H9 (cell line): ENCODE measurements at regions not wholly inside any gene's neighbourhood (a gene's known extent, or its start where the extent isn't known, plus 50 kb on each side); places are given as distances from the start of the nearest gene placed in this dataset.

Experiments
- DNase-seq: peaks from one replicate; pipeline ENCODE4 v3.0.0-alpha.2; 2017
- H2AFZ ChIP-seq: one replicate; pipeline ENCODE4 v1.6.1; 2013; ENCODE audit warnings: mild to moderate bottlenecking, low read length, control low read depth, moderate library complexity
- H2AK5ac ChIP-seq: 2 replicates; pipeline ENCODE4 v1.6.1; 2013; ENCODE audit warnings: low read length, control low read depth, mixed read lengths; ENCODE audit not compliant: insufficient read length
- H2BK120ac ChIP-seq: one replicate; pipeline ENCODE4 v1.6.1; 2013; ENCODE audit warnings: low read depth, mild to moderate bottlenecking, low read length, control low read depth, inconsistent platforms; ENCODE audit not compliant: poor library complexity, severe bottlenecking
- H2BK12ac ChIP-seq: 2 replicates; pipeline ENCODE4 v1.6.1; 2013; ENCODE audit warnings: low read length, control low read depth, mixed read lengths, low read depth; ENCODE audit not compliant: insufficient read length
- H2BK15ac ChIP-seq: 2 replicates; pipeline ENCODE4 v1.6.1; 2013; ENCODE audit warnings: low read depth, low read length, control low read depth
- H2BK20ac ChIP-seq: one replicate; pipeline ENCODE4 v1.6.1; 2013; ENCODE audit warnings: low read depth, mild to moderate bottlenecking, low read length, control low read depth, inconsistent platforms; ENCODE audit not compliant: poor library complexity, severe bottlenecking
- H2BK5ac ChIP-seq: 2 replicates; pipeline ENCODE4 v1.6.1; 2013; ENCODE audit warnings: low read length, control low read depth, mixed read lengths; ENCODE audit not compliant: insufficient read length
- H3K14ac ChIP-seq: 2 replicates; pipeline ENCODE4 v1.6.1; 2013; ENCODE audit warnings: low read length, control low read depth; ENCODE audit not compliant: insufficient read depth
- H3K18ac ChIP-seq: 2 replicates; pipeline ENCODE4 v1.6.1; 2013; ENCODE audit warnings: low read depth, mild to moderate bottlenecking, mixed read lengths, low read length, control low read depth; ENCODE audit not compliant: insufficient read length
- H3K23ac ChIP-seq: 2 replicates; pipeline ENCODE4 v1.6.1; 2013; ENCODE audit warnings: low read length, control low read depth, mixed read lengths, low read depth; ENCODE audit not compliant: insufficient read length
- H3K23me2 ChIP-seq: 2 replicates; pipeline ENCODE4 v1.6.1; 2013; ENCODE audit warnings: low read depth, mild to moderate bottlenecking, mixed read lengths, low read length, control low read depth; ENCODE audit not compliant: insufficient read length, poor library complexity, severe bottlenecking
- H3K27ac ChIP-seq: 2 replicates; pipeline ENCODE4 v1.5.1; 2013; ENCODE audit warnings: low read length, control low read depth, mixed read lengths, low read depth; ENCODE audit not compliant: insufficient read length
- H3K27me3 ChIP-seq: 2 replicates; pipeline ENCODE4 v1.6.1; 2013; ENCODE audit warnings: low read length, control low read depth, inconsistent platforms; ENCODE audit not compliant: insufficient read depth
- H3K4ac ChIP-seq: 2 replicates; pipeline ENCODE4 v1.6.1; 2013; ENCODE audit warnings: low read depth, mild to moderate bottlenecking, control low read depth, inconsistent platforms, low read length, moderate library complexity
- H3K4me1 ChIP-seq: 2 replicates; pipeline ENCODE4 v1.6.1; 2013; ENCODE audit warnings: low read length, control low read depth, inconsistent platforms; ENCODE audit not compliant: insufficient read depth
- H3K4me2 ChIP-seq: 2 replicates; pipeline ENCODE4 v1.6.1; 2013; ENCODE audit warnings: low read length, control low read depth, mixed read lengths; ENCODE audit not compliant: insufficient read length, insufficient read depth
- H3K56ac ChIP-seq: 2 replicates; pipeline ENCODE4 v1.6.1; 2013; ENCODE audit warnings: low read depth, mild to moderate bottlenecking, mixed read lengths, low read length, control low read depth; ENCODE audit not compliant: insufficient read length
- H3K79me1 ChIP-seq: 2 replicates; pipeline ENCODE4 v1.6.1; 2013; ENCODE audit warnings: low read depth, mild to moderate bottlenecking, moderate library complexity, low read length, control low read depth, inconsistent platforms; ENCODE audit not compliant: insufficient read depth, poor library complexity, severe bottlenecking
- H3K79me2 ChIP-seq: 2 replicates; pipeline ENCODE4 v1.6.1; 2013; ENCODE audit warnings: low read length, control low read depth, inconsistent platforms; ENCODE audit not compliant: insufficient read depth
- H3K9ac ChIP-seq: 2 replicates; pipeline ENCODE4 v1.6.1; 2013; ENCODE audit warnings: low read length, control low read depth, mixed read lengths; ENCODE audit not compliant: insufficient read length; ENCODE audit errors: extremely low read depth
- H3K9me3 ChIP-seq: one replicate; pipeline ENCODE4 v1.6.1; 2013; ENCODE audit warnings: low read depth, low read length, inconsistent platforms; ENCODE audit not compliant: control insufficient read depth
- H3T11ph ChIP-seq: one replicate; pipeline ENCODE4 v1.6.1; 2013; ENCODE audit warnings: mild to moderate bottlenecking, low read length, control low read depth, inconsistent platforms
- H4K20me1 ChIP-seq: one replicate; pipeline ENCODE4 v1.6.1; 2013; ENCODE audit not compliant: control insufficient read depth, insufficient read length, insufficient read depth
- H4K5ac ChIP-seq: 2 replicates; pipeline ENCODE4 v1.6.1; 2013; ENCODE audit warnings: low read depth, mild to moderate bottlenecking, mixed read lengths, low read length, control low read depth; ENCODE audit not compliant: insufficient read length
- H4K8ac ChIP-seq: replicated peaks from 2 replicates; pipeline ENCODE4 v1.6.1; 2013; ENCODE audit warnings: low read length, control low read depth, mixed read lengths, low read depth; ENCODE audit not compliant: insufficient read length
- H4K91ac ChIP-seq: 2 replicates; pipeline ENCODE4 v1.6.1; 2013; ENCODE audit warnings: low read depth, mild to moderate bottlenecking, moderate library complexity, mixed read lengths, low read length, control low read depth; ENCODE audit not compliant: insufficient read length
- H3K27ac Mint-ChIP-seq, 3 experiments: 2 replicates in 2 of 3; 3 replicates in 1 of 3; pipeline ENCODE4 v1.8.0; 2020 to 2021; ENCODE audit warnings: mixed read lengths in 3 of 3, mild to moderate bottlenecking in 1 of 3, moderate library complexity in 1 of 3
- H3K27me3 Mint-ChIP-seq: 2 replicates; pipeline ENCODE4 v1.8.0; 2021; ENCODE audit warnings: low read depth, mild to moderate bottlenecking, moderate library complexity, mixed read lengths
- H3K36me3 Mint-ChIP-seq, 3 experiments: 2 replicates in 2 of 3; 3 replicates in 1 of 3; pipeline ENCODE4 v1.8.0; 2020 to 2021; ENCODE audit warnings: low read depth in 3 of 3, mixed read lengths in 3 of 3; ENCODE audit not compliant: insufficient read depth in 1 of 3
- H3K4me1 Mint-ChIP-seq, 2 experiments: 2 replicates each; pipeline ENCODE4 v1.8.0; 2020; ENCODE audit warnings: mixed read lengths in 2 of 2
- H3K4me3 Mint-ChIP-seq, 2 experiments: 2 replicates in 1 of 2; 3 replicates in 1 of 2; pipeline ENCODE4 v1.8.0; 2020 to 2021; ENCODE audit warnings: mild to moderate bottlenecking in 2 of 2, mixed read lengths in 2 of 2, moderate library complexity in 1 of 2
- H3K9me3 Mint-ChIP-seq, 2 experiments: 2 replicates in 1 of 2; 3 replicates in 1 of 2; pipeline ENCODE4 v1.8.0; 2020; ENCODE audit warnings: mild to moderate bottlenecking in 2 of 2, mixed read lengths in 2 of 2, moderate library complexity in 1 of 2
- CTCF ChIP-seq: fragments of 200-600 bp; sonication (generic); conservative IDR thresholded peaks from 3 replicates; pipeline ENCODE4 v1.8.0; 2021; ENCODE audit warnings: antibody characterized with exemption, mild to moderate bottlenecking
- whole genome bisulfite sequencing: extraction: QIAGEN DNeasy Blood & Tissue Kit; methylation state at CpG from one replicate; pipeline ENCODE4 v1.1.7; 2013; ENCODE audit warnings: missing lambda C conversion rate, low lambda C conversion rate, mixed read lengths; ENCODE audit not compliant: insufficient read length; ENCODE audit errors: extremely low coverage; 5-methylcytosine and 5-hydroxymethylcytosine counted together

- H2BK20ac ChIP-seq: no peak overlapping the region
- Mint-ChIP-seq H3K4me3 (no peak overlapping the region), H3K4me1 (peaks cover 27 to 28% of the 10 kb centered on the region in 2 experiments), H3K27ac (no peak overlapping the region), H3K27me3 (no peaks in the 10 kb centered on the region), H3K9me3 (no peaks in the 10 kb centered on the region), H3K36me3 (no peaks in the 10 kb centered on the region)
- no peaks in the 10 kb centered on the region for H3K27me3 ChIP-seq
- no peak overlapping the region for H2BK12ac ChIP-seq
- H3K9ac ChIP-seq: no peak overlapping the region
- no peak overlapping the region for H3K27ac ChIP-seq
- H2BK120ac ChIP-seq: no peak overlapping the region
- no peak overlapping the region for H4K8ac ChIP-seq
- H2BK15ac ChIP-seq: no peak overlapping the region
- H2AK5ac ChIP-seq: no peak overlapping the region
- H3T11ph ChIP-seq: no peak overlapping the region
- H2BK5ac ChIP-seq: no peak overlapping the region
- no peak for DNase-seq
- no CpG with 5 or more reads among the region's 3 CpGs for WGBS
- no peak overlapping the region for H2AFZ ChIP-seq
- no peaks in the 10 kb centered on the region for H4K20me1 ChIP-seq
- no peak overlapping the region for H3K23ac ChIP-seq
- H3K23me2 ChIP-seq: no peaks in the 10 kb centered on the region
- no peak overlapping the region for H3K18ac ChIP-seq
- no peak for TF ChIP-seq CTCF
- H3K4me2 ChIP-seq: no peak overlapping the region
- H3K56ac ChIP-seq: no peak overlapping the region
- no peaks in the 10 kb centered on the region for H3K9me3 ChIP-seq
- peaks cover 15% of the 10 kb centered on the region for H3K4me1 ChIP-seq
- no peak overlapping the region for H4K91ac ChIP-seq
- H3K79me2 ChIP-seq: no peaks in the 10 kb centered on the region
- no peak overlapping the region for H3K4ac ChIP-seq
- H3K14ac ChIP-seq: no peak overlapping the region
- H3K79me1 ChIP-seq: no peaks in the 10 kb centered on the region
- no peak overlapping the region for H4K5ac ChIP-seq
These were observed 128.1 kb upstream of the ANK3 start for GRCh38 chr10:60517805-60518204.
